SKM-1 treated with dmso at 0.1 percent for 144 hours (cell line): ENCODE measurements at regions not wholly inside any gene's neighbourhood (a gene's known extent, or its start where the extent isn't known, plus 50 kb on each side); places are given as distances from the start of the nearest gene placed in this dataset.
"Not testable (repeated sequence)": the region's sequence is repeated elsewhere in the genome, so short reads cannot be mapped to it uniquely, and the experiment has no call there.

ENCODE experiments used
- DNase-seq: peaks from one replicate; lab custom pipeline; 2025; ENCODE audit not compliant: unreplicated experiment; lab: John Stamatoyannopoulos, UW

- DNase-seq = no peak
These were observed 697.5 kb downstream of the GBE1 start for GRCh38 chr3:81063896-81064295.

GRCh38 chr3:81051133-81051532 is 710.3 kb downstream of the GBE1 start:
- not testable (repeated sequence) for DNase-seq

- no peak for DNase-seq
These were observed 713.3 kb downstream of the GBE1 start for GRCh38 chr3:81048058-81048665.

GRCh38 chr3:81045976-81046375 is 715.5 kb downstream of the GBE1 start:
- no peak for DNase-seq

- no peak for DNase-seq
These were observed 716.2 kb downstream of the GBE1 start for GRCh38 chr3:81045246-81045645.

- no peak for DNase-seq
These were observed 717.7 kb downstream of the GBE1 start for GRCh38 chr3:81043660-81044199.

GRCh38 chr3:81043009-81043408 is 718.4 kb downstream of the GBE1 start:
- no peak for DNase-seq

GRCh38 chr3:81041331-81041730 is 720.1 kb downstream of the GBE1 start:
- DNase-seq = no peak

GRCh38 chr3:81040107-81040506 is 721.3 kb downstream of the GBE1 start:
- no peak for DNase-seq

GRCh38 chr3:81033684-81034083 is 727.8 kb downstream of the GBE1 start:
- no peak for DNase-seq

- no peak for DNase-seq
These were observed 728.3 kb downstream of the GBE1 start for GRCh38 chr3:81033185-81033584.

GRCh38 chr3:81029861-81030260 is 731.6 kb downstream of the GBE1 start:
- DNase-seq = no peak

- no peak for DNase-seq
These were observed 734.1 kb downstream of the GBE1 start for GRCh38 chr3:81027344-81027743.

GRCh38 chr3:81024560-81024959 is 736.9 kb downstream of the GBE1 start:
- no peak for DNase-seq

- DNase-seq = no peak
These were observed 739.1 kb downstream of the GBE1 start for GRCh38 chr3:81022339-81022738.

- no peak for DNase-seq
These were observed 748.1 kb downstream of the GBE1 start for GRCh38 chr3:81013360-81013759.

- no peak for DNase-seq
These were observed 755.5 kb downstream of the GBE1 start for GRCh38 chr3:81005992-81006391.

- DNase-seq = no peak
These were observed 757.6 kb downstream of the GBE1 start for GRCh38 chr3:81003817-81004216.

- DNase-seq = no peak
These were observed 758.3 kb downstream of the GBE1 start for GRCh38 chr3:81003008-81003645.

- DNase-seq = no peak
These were observed 762.0 kb downstream of the GBE1 start for GRCh38 chr3:80999481-80999880.

GRCh38 chr3:80998022-80998421 is 763.4 kb downstream of the GBE1 start:
- no peak for DNase-seq

GRCh38 chr3:80997622-80998021 is 763.8 kb downstream of the GBE1 start:
- no peak for DNase-seq

- DNase-seq = no peak
These were observed 766.7 kb downstream of the GBE1 start for GRCh38 chr3:80994767-80995166.
